ENCODE measurements at regions not wholly inside any gene's neighbourhood (a gene's known extent, or its start where the extent isn't known, plus 50 kb on each side); places are given as distances from the start of the nearest gene placed in this dataset.
"Not testable (repeated sequence)": the region's sequence is repeated elsewhere in the genome, so short reads cannot be mapped to it uniquely, and the experiment has no call there.

DNA sequence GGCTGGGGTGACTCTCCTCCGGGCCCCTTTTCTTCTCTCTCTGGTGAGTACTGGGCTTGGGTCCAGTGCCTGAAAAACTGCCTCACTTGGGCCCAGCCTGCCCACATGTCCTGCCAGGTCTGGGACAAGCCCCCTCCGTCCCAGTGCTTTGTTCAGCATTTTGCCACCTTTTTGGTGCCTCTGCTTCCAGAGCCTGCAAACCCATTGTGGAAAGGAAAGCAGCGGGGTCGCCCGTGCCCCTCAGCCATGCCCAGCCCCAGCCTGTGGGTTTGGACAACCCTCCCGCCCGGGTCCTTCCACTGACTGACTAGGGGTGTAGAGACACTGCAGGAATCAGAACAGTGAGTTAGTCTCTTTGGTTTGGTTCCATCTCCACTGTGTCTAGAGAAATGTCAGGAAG lies 140.7 kb upstream of the ALKAL2 start:
- DNase-seq (ENCODE audit: low read depth in 2 of 2) = no peak

DNA sequence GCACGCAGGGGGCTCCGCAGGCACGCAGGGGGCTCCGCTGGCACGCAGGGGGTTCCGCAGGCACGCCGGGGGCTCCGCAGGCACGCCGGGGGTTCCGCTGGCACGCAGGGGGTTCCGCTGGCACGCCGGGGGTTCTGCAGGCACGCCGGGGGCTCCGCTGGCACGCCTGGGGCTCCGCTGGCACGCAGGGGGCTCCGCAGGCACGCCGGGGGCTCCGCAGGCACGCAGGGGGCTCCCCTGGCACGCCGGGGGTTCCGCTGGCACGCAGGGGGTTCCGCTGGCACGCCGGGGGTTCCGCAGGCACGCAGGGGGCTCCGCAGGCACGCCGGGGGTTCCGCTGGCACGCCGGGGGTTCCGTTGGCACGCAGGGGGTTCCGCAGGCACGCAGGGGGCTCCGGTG lies 138.8 kb upstream of the ALKAL2 start:
- not testable (repeated sequence) for DNase-seq (ENCODE audit: low read depth in 2 of 2)

DNA sequence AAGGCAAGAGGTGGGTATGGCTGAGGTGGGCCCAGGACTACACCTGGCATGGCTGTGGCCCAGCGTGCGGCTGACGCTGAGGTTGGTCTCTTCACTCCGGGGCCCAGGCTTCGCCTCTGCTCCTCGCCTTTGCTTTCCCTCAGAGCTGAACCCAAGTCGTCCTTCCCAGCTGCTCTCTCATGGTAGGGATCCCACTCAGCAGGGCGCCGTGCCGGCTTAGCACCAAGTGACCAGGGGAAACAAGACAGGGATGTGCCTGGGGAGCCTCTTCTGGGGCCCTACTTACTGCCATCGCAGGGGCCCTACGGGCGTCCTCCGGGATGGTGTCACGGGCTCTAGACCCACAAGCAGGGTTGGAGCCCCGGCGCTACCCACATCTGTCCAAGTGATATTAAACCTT lies 138.1 kb upstream of the ALKAL2 start:
- no peak for DNase-seq (ENCODE audit: low read depth in 2 of 2)

DNA sequence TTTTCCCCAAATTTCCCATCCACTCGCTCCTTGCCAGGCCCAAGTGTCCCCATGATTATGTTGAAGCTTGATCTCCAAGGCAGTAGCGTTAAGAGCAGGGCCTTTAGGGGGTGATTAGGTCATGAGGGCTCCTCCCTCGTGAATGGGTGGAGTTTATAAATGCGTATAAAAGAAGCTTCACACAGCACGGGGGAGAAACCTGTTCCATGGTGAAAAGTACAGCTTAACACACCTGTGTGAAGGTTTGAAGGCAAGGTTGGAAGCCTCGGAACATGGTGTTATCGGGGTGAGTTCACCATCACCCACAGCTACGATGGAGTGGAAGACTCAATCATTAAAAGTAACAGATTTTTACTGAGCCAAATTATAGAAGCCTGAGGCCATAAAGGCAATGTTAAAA lies 137.4 kb upstream of the ALKAL2 start:
- no peak for DNase-seq (ENCODE audit: low read depth in 2 of 2)

DNA sequence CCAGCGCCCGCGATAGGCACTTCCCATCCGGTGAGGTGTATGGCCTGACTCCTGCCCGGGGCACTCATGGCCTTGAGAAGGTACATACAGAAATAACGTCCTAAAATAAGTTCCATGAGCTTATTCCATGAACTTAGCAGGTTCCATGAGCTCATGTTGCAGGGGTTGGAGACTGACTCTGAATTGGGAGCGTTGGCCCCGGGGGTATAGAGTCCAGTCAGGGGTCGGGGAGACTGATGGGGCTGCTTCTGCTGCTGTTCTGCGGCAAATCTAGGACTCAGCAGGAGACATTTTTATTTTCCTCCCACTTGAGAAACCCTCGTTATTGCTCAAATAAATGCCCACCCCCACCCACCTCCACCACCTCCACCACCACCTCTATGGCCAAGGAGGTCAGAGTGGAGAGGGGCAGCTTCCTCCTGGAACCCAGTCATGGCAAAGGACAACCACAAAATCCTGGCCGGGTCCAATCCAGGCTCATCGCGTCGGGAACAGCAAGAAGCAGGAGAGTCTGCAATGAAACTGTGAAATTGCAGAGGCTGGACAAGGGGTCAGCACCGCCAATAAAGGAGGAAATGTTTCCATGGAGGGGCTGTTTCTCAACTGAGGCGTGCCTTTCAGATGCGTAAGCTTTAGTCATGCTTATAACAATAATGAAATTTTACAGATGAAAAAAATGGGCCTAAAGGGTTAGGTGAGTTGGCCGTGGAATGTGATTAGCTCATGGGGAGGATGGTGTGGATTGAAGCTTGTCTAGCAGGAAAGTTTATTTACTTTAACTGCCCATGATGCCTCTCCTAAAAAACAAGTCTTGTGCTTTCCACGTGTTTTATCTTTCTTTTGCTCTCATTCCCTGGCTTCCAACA lies 136.6 kb upstream of the ALKAL2 start:
- DNase-seq (ENCODE audit: low read depth in 2 of 2) = no peak

DNA sequence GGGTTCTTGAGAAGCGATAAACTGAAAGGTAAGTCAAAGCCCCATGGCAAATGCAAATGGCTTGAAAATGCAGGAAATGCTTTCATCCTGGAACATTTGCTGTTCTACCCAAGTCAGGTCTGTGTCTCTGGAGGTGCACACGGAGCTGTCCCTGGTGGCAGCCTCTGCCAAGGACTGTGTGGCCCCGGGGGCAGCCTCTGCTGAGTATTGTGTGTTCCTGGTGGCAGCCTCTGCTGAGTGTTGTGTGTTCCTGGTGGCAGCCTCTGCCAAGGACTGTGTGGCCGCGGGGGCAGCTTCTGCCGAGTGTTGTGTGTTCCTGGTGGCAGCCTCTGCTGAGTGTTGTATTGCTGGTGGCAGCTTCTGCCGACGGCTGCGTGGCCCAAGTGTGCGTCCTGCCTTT lies 135.6 kb upstream of the ALKAL2 start:
- DNase-seq (ENCODE audit: low read depth in 2 of 2) = no peak

DNA sequence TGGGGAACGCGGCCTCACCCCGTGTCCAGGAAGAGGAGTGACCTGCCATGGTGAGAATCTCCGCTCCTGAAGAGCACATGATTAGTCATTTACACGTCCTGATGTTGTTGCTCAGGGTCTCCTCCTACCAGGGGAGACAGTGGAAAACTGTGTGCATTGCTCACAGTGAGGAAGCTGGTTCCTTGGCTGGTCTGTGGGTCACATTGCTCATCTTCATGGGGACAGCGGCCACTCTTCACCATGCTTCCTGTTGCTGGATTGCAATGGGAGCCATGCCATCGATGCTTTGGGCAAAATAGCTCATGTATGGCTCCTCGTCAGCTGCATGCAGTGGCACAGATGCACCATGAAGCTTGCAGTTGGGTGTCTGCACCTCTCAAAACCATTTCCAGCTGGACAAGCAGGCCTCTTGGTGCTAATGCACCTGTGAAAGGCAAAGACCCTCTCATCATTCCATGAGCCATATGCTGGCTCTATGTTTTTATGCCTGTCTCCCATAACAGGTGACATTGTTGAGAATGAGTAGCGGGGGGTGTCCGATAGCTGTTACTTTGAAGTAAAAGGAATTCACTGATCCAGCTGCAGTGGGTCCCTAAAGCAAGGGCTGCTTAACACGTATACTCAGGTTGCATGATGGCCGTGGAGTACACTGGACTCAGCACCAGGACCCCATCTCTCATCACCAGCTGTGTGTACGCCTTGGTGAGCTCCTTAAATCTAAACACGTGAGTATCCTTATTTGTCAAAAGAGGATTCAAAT lies 135.0 kb upstream of the ALKAL2 start:
- no peak for DNase-seq (ENCODE audit: low read depth in 2 of 2)

DNA sequence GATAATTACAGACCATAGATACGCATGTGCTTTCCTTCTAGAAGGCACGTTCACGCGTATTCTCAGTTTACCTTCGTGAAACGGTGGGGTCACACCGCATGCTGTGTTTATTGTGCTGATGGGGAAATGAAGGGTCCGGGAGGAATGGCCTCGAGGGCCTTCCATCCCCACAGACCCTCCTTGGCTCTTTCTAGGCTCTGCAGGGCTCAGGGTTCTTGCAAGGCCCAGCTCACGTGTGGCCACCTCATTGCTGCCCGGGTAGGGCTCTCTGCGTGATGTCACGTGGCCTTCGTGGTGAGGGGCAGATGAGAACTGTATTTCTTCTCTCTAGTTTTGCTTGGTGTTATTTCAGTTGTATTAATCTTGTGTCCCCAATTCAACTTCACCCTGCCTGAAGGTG lies 133.5 kb upstream of the ALKAL2 start:
- no peak for DNase-seq (ENCODE audit: low read depth in 2 of 2)

DNA sequence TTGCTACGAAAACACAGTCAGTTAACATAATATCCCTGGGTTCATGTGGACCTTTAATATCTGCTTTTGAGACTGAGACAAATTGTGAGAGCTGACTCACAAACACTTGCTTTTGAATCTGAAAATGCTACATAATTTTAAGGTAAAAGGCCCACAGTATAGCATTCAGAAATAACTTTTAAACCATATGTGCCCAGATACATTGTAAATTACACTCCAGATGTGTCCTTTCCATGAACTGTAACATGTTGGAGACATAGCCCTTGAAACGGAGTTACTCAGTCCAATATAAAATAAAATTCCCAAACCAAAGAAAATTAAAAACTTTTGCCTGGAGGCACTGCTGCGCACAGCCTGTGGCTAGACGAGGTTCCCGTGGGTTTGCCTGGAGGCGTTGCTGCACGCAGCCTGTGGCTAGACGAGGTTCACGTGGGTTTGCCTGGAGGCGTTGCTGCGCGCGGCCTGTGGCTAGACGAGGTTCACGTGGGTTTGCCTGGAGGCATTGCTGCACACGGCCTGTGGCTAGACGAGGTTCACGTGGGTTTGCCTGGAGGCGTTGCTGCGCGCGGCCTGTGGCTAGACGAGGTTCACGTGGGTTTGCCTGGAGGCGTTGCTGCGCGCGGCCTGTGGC lies 131.9 kb upstream of the ALKAL2 start:
- no peak for DNase-seq (ENCODE audit: low read depth in 2 of 2)

DNA sequence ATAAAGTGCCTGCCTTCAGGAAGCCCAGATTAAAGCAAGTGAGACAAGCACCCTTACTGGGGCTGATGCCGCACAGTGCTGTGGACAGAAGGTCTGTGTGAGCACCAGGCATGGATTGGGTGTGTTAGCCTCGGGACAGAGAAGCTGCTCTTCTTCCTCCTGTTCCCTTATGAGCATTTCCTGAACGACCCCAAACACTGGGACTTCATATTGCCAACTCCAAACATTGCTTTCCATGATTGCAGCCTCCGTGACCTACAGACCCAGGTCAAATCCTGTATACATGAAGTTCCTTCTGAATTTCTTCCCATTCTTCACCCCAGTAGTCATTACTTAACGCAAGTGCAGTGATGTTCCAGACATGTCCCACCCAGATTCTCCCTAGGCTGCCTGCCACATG lies 129.8 kb upstream of the ALKAL2 start:
- DNase-seq (ENCODE audit: low read depth in 2 of 2) = no peak

DNA sequence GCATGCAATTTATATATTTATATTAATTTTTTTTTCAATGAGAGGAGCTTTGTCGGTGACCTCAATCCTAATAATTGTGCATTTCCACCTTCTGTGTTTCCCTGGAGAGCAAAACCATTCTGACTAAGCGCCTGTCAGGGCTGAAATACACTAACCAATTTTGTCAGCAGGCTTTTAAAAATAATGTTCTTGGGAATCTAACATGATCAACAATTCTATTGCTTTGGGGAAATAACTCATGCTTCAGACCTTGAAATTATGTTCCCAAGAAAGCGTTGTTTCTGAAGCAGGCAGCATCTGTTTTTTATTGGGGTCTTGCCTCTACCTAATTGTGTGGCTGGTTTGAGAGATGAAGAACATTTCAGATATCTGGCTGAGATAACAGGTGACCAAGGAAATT lies 129.1 kb upstream of the ALKAL2 start:
- no peak for DNase-seq (ENCODE audit: low read depth in 2 of 2)

DNA sequence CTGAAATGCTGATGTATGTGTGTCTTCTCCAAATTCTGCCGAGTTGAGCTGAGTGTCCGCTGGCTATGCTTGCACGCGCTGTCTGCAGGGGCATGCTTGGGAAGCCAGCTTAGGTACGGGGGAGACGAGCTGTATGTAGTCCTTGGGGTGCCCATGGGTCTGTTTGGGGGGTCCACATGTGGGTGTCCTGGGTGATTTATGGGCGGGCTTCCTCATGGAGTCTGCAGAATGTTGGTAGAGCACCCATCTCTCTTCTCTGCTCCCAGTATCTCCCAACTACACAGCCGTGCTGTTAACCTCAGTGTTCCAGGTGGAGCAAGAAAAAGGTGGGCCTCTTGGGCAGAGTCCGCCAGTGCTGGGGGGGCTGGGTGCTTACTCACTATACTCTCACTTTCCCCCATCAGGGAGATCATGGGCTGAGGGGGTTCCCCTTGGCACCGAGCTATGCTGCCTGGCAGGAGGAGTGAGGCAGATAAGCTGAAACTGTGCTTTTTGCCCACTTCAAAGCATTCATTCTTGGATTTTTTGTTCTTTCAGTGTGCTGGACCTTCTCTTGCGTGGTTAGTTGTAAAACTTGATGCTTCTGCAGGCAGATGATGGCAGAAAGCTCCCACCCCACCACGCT lies 128.2 kb upstream of the ALKAL2 start:
- DNase-seq (ENCODE audit: low read depth in 2 of 2) = no peak

DNA sequence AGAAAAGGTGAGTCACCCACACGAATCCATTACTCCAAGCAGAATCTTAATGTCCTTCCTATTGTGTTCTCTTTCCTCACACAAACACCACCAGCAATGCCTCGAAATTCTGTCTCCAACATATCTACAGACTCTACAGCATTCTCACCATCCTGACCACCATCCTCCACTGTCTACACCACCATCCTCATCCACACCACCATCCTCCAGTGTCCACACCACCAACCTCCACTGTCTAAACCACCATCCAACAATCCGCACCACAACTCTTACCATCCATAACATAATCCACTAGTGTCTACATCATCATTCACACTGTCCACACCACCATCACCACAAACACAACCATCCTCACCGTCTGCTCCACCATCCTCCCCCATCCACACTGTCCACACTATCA lies 121.6 kb upstream of the ALKAL2 start:
- DNase-seq (ENCODE audit: low read depth in 2 of 2) = no peak

DNA sequence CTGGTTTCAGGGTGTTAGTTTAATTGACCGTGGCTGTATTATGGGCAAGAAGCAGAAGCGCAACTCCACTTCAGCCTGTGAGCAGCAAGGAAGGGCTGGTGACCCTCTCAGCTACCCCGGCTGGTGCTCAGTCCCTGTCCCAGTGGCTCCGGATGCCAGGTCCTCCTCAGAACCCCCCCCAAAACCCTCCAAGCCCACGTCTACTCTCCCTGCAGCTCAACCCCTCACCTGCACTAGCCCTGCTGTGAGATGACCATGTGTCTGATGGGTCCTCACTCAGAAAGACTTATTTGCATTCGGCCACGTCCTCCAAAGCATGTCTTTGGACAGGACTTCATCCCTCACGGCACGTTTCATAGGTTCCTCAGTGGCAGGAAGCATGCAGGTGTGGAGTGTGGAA lies 119.7 kb upstream of the ALKAL2 start:
- DNase-seq (ENCODE audit: low read depth in 2 of 2) = no peak

DNA sequence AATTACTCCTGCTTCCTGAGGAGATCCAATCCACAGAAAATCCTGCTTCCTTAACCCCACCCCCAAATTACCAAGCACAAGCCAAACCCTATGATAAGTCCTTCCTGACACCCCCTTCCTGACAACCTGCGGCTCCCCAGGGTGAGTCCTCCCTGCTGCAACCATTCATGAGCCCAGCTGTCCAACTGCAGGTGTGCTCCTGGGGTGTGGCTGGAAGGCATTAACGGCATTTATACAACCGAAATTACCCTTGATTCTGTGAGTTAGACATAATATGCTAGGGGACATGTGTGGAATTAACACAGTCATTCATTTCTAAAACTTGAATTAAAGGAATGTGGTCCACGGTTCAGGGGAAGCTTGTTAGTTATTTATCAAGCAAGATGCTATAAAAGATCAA lies 119.0 kb upstream of the ALKAL2 start:
- DNase-seq (ENCODE audit: low read depth in 2 of 2) = no peak

DNA sequence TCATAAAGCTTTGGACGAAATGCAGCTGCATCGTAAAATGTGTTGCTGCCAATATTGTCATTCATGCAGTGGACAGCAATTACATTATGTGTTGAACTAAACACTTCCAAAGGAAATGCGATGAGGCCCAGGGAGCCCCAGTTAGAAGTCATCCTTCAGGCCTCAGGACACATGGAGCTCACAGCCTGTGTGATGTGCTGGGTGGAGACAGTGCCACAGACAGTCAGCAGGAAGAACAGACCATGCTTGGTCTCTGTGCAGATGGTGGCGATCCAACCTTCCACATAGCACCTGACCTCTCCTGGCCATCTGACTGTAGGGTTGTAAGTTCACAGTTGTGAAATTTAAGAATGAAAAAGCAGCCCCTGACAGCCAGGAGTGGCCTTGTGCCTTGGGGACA lies 118.3 kb upstream of the ALKAL2 start:
- DNase-seq (ENCODE audit: low read depth in 2 of 2) = no peak

DNA sequence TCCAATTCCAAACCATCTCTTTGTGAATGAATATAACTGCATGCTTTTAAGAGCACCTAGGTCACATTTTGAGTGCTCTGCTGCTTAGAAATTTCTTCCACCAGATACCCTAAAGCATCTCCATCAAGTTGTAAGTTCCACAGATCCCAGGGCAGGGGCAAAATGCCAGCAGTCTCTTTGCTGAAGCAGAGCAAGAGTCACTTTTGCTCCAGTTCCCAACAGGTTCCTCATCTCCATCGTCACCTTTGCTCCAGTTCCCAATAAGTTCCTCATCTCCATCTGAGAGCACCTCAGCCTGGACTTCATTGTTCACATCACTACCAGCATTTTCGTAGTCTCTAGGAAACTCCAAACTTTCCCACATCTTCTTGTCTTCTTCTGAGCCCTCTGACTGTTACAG lies 116.7 kb upstream of the ALKAL2 start:
- no peak for DNase-seq (ENCODE audit: low read depth in 2 of 2)

DNA sequence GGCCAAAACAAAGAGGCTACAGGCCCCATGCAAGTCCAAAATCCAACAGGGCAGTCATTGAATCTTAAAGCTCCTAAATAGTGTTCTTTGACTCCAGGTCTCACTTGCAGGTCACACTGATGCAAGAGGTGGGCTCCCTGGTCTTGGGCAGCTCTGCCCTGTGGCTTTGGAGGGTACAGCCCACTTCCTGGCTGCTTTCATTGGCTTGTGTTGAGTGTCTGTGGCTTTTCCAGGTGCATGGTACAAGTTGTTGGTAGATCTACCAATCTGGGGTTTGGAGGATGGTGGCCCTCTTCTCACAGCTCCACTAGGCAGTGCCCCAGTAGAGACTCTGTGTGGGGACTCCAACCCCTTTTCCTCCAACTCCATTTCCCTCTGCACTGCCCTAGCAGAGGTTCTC lies 115.8 kb upstream of the ALKAL2 start:
- DNase-seq (ENCODE audit: low read depth in 2 of 2) = no peak

DNA sequence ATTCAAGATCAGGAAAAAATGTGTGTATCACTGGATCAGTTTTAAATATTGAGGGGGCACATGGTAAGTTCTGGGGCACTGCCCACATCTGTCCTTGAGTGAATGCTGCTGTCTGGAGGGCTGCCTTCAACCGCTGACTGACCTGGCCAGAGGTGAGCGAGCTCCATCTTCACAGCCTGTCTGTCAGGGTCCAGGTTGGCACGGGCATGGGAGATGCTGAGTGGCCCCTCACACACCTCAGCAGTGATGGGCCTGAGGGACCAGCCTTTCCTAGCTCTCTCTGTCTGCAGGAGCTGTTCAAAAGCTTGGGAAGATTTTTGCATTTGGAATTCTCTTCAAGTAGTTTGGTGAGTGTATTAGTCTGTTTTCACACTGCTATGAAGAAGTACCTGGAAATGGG lies 114.8 kb upstream of the ALKAL2 start:
- no peak for DNase-seq (ENCODE audit: low read depth in 2 of 2)

DNA sequence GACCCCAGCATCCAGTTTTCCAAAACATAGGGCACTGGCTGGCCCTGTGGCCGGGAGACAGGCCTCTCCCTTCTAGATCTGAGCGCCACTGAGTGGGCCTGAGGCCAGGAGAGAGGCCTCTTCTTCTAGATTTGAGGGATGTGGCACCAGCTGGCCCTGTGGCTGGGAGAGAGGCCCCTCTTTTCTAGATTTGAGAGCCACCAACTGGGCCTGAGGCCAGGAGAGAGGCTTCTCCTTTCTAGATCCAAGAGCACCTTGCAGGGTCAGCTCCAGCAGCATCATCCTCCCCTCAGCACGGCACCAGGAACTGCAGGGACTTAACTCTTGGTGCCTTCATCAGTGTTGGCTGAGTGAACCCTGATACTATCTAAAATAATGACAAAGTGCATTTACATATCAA lies 114.3 kb upstream of the ALKAL2 start:
- DNase-seq (ENCODE audit: low read depth in 2 of 2) = no peak

DNA sequence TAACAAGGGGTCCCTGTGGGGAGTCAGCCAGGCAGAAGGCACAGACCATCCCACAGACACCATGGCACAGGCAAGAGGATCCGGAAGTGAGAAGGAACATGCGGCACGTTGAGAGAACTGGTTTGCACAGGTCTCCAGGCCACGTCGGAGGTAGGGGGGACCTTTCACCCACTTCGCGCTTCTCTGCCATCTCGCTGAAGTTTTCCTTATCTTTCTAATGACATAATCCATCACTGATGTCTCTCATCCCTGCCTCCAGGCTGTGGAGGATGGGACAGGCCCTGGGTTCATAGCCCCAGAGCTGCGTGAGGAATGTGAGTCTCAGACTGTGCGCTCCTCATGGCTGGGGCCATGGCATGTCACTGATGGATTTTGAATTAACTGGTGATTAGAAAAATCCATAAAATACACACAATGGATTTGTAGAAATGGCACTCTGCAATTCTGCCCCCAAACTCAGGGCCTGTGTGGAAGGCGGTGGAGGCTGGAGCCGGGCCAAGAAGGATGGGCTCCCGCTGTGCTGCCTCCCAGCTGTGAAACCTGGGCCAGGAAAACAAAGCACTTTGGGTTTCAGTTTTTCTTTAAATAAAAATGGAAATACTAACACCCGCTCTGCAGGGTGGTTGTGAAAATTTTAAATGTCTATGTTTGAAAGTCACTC lies 113.3 kb upstream of the ALKAL2 start:
- no peak for DNase-seq (ENCODE audit: low read depth in 2 of 2)

DNA sequence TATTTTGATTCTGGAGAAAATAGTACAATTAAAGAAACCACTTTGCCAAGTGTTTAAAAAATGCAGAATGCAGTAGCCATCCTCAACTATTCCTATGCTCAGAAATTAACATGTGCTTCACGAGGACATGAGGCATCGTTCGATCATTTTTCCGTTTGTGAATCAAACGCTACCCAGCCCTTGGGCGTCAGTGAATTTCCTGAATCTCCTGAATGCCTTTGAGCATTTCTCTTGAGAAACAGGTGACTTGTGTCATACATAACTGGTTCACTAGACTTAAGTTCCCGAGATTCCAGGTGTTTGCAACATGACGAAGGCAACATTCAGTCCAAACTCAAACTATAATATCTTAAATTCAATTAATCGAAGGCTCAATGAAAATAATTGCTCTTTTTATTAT lies 110.0 kb upstream of the ALKAL2 start:
- DNase-seq (ENCODE audit: low read depth in 2 of 2) = no peak
